ENCODE measurements at regions not wholly inside any gene's neighbourhood (a gene's known extent, or its start where the extent isn't known, plus 50 kb on each side); places are given as distances from the start of the nearest gene placed in this dataset.

DNA sequence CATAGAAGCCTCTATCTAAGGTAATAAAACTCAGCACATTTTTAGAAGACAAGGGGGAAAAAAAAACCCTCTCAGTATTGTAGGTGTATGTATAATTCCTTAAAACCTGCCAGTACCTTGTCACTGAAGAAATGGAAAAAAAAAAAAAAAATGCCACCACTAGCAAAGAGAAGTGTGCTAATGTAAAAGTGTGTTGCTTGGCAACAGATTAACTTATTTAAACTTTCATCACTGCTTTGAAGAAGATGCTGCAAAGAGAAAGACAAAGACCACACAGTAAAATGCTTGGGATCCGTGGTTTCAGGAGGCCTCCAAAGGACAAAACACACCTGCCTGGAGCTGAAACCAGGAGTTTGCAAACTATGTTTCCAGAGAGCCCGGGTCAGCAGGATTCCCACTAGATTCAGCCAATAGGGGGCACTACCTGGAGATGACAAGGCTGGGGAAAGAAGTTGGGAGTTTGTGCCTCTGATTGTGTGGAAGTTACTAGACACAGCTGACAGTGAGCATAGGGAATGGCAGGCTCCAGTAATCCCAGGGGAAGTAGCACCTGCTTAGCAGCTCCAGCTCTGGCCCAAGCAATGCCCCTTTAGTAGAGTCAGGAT, 169.1 kb upstream of the TRIB2 start:
- Histone ChIP-seq H3K4me3 (no peak overlapping the region), H3K36me3 (ENCODE audit: low read depth, missing control alignments) (no peaks in the 10 kb centered on the region), H3K9me3 (no peaks in the 10 kb centered on the region), H3K27ac (no peak overlapping the region), H3K27me3 (no peaks in the 10 kb centered on the region), H3K4me1 (no peaks in the 10 kb centered on the region)
- no peak for DNase-seq
- 73 to 91% methylated on average over 2 of the region's 2 CpGs for WGBS, 2 donors
- intact Hi-C loops (cut with DNase I; ENCODE audit: low total_unique reads) = no loop called here
- TF ChIP-seq POLR2A (IDR thresholded peaks at IDR 0.05) = no peak

DNA sequence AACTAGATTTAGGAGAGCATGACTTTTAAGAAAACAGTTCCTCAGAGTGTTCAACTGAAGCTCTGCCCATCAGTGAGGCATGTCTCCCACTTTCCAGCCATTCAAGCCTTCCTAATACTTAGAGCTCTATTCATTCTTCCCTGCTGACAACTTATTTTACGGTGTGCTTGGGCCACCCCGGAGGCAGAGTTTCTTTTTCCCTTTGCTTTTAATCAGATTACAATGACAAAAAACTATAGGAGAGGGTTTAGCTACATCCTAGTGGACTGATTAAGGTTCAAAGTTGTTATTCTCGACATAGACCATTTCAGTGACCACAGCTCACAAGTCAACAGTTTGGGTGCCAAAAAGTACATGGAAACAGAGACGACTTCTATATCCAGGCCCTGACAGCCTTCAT, 167.8 kb upstream of the TRIB2 start:
- Histone ChIP-seq H3K27ac (no peak overlapping the region), H3K4me3 (no peak overlapping the region), H3K4me1 (no peaks in the 10 kb centered on the region), H3K36me3 (ENCODE audit: low read depth, missing control alignments) (no peaks in the 10 kb centered on the region), H3K27me3 (no peaks in the 10 kb centered on the region), H3K9me3 (no peaks in the 10 kb centered on the region)
- 85 to 88% methylated on average over 4 of the region's 4 CpGs for WGBS, 2 donors
- TF ChIP-seq POLR2A (IDR thresholded peaks at IDR 0.05) = no peak
- TF ChIP-seq, protein P1, sequence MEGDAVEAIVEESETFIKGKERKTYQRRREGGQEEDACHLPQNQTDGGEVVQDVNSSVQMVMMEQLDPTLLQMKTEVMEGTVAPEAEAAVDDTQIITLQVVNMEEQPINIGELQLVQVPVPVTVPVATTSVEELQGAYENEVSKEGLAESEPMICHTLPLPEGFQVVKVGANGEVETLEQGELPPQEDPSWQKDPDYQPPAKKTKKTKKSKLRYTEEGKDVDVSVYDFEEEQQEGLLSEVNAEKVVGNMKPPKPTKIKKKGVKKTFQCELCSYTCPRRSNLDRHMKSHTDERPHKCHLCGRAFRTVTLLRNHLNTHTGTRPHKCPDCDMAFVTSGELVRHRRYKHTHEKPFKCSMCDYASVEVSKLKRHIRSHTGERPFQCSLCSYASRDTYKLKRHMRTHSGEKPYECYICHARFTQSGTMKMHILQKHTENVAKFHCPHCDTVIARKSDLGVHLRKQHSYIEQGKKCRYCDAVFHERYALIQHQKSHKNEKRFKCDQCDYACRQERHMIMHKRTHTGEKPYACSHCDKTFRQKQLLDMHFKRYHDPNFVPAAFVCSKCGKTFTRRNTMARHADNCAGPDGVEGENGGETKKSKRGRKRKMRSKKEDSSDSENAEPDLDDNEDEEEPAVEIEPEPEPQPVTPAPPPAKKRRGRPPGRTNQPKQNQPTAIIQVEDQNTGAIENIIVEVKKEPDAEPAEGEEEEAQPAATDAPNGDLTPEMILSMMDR (IDR thresholded peaks at IDR 0.05) = no peak
- intact Hi-C loops (cut with DNase I; ENCODE audit: low total_unique reads) = no loop called here
- no peak for DNase-seq

DNA sequence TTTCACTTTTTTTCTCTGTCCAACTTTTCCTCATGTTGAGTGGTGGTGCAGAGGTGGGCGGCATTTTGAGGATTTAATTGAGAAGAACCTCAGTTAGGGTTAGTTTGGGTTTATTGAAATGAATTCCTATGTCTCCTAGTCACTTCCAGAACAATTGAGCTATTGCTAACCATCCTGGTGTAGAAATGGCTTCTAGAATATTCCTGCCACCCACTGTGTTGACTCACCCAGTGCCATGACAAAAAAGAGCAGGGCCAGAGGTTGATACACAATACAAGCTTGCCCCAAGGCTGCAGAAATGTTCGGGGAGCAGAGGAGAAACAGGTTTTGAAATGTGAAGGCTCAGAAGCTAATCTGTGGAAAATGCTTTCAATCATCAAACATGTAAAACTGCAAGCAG, 167.1 kb upstream of the TRIB2 start:
- Histone ChIP-seq H3K4me3 (no peak overlapping the region), H3K36me3 (ENCODE audit: low read depth, missing control alignments) (no peaks in the 10 kb centered on the region), H3K9me3 (no peaks in the 10 kb centered on the region), H3K4me1 (no peaks in the 10 kb centered on the region), H3K27ac (no peak overlapping the region), H3K27me3 (no peaks in the 10 kb centered on the region)
- no peak for DNase-seq
- TF ChIP-seq, protein P1 (IDR thresholded peaks at IDR 0.05) = no peak
- TF ChIP-seq POLR2A (IDR thresholded peaks at IDR 0.05) = no peak
- intact Hi-C loops (cut with DNase I; ENCODE audit: low total_unique reads) = no loop called here
- 90 to 92% methylated on average over 2 of the region's 2 CpGs for WGBS, 2 donors

DNA sequence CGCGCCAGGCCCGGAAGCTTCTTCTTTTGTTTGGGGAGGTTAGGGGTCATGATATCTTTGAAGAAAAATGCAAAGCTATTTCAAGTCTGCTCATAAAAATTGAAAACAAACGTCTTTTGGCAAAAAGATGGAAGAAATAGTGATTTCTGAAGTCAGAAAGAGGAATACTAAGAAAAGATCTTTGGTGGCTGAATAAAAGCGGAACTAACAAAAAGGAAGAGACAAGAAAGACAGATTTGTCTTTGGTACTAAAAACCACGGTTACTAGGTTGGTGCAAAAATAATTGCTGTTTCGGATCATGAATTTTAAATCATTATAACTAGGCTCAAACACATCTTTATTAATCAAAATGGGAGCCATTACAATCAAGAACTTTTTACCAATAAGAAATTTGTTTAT, 164.6 kb upstream of the TRIB2 start:
- 71 to 76% methylated on average over 7 of the region's 7 CpGs for WGBS, 2 donors
- intact Hi-C loops (cut with DNase I; ENCODE audit: low total_unique reads) = no loop called here
- DNase-seq = no peak
- no peak for TF ChIP-seq POLR2A (IDR thresholded peaks at IDR 0.05)
- TF ChIP-seq, protein P1 (IDR thresholded peaks at IDR 0.05) = no peak
- no peak overlapping the region for H3K27ac ChIP-seq
- no peaks in the 10 kb centered on the region for H3K4me1 ChIP-seq
- H3K9me3 ChIP-seq = no peaks in the 10 kb centered on the region
- peak overlapping the region in 1 of 2 donors; percentile 24 for H3K4me3 ChIP-seq
- no peaks in the 10 kb centered on the region for H3K27me3 ChIP-seq
- no peaks in the 10 kb centered on the region for H3K36me3 ChIP-seq (ENCODE audit: low read depth, missing control alignments)

DNA sequence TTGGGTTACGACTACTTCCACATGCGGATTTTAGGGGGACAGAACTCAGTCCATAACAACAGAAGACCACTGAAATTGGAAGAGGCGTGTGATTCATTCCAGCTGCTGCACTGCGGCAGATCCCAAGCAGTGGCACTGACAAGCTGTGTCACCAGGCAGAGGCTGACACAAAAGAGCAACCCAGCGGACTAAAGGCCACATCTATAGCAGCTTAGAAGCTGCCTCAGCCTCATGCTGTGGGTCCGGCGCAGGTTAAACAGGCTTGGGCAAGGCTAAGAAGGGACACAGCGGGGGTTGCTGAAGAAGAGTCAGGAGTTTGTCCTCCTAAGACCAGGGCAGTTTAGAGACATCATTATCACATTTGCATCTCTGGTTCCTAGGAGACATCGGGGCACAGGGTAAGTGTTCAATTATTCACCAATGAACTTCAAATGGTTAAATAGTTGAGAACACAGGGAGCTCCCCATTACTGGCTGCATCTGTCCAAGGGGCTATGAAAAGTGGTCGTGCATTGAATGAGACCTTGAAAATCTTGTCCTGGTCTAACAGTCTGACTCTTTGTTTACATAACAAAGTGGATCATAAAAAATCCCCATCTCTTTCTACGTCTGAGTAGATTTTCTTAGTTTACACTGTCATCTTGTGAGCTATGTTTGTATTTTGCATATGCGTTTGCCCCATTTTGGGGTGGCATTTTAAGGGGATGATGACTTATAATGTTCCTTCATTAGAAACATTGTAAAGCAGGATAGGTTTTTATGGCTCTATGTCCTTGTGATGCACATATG, 162.3 kb upstream of the TRIB2 start:
- Histone ChIP-seq H3K27me3 (no peaks in the 10 kb centered on the region), H3K9me3 (no peaks in the 10 kb centered on the region), H3K4me1 (no peaks in the 10 kb centered on the region), H3K4me3 (no peak overlapping the region), H3K27ac (no peak overlapping the region), H3K36me3 (ENCODE audit: low read depth, missing control alignments) (no peaks in the 10 kb centered on the region)
- intact Hi-C loops (cut with DNase I; ENCODE audit: low total_unique reads) = no loop called here
- TF ChIP-seq, protein P1 (IDR thresholded peaks at IDR 0.05) = no peak
- TF ChIP-seq POLR2A (IDR thresholded peaks at IDR 0.05) = no peak
- 85 to 86% methylated on average over 12 of the region's 12 CpGs for WGBS, 2 donors
- no peak for DNase-seq
